ENCODE measurements at regions not wholly inside any gene's neighbourhood (a gene's known extent, or its start where the extent isn't known, plus 50 kb on each side); places are given as distances from the start of the nearest gene placed in this dataset.
"Not testable (repeated sequence)": the region's sequence is repeated elsewhere in the genome, so short reads cannot be mapped to it uniquely, and the experiment has no call there.

GRCh38 chr12:33514893-33515292 lies 75.3 kb upstream of the SYT10 start:
- DNase-seq, result no peak

- DNase-seq, result no peak
These were observed 79.9 kb upstream of the SYT10 start for GRCh38 chr12:33519566-33519965.

- DNase-seq, result not testable (repeated sequence)
These were observed 81.1 kb upstream of the SYT10 start for GRCh38 chr12:33520505-33521302.

DNA sequence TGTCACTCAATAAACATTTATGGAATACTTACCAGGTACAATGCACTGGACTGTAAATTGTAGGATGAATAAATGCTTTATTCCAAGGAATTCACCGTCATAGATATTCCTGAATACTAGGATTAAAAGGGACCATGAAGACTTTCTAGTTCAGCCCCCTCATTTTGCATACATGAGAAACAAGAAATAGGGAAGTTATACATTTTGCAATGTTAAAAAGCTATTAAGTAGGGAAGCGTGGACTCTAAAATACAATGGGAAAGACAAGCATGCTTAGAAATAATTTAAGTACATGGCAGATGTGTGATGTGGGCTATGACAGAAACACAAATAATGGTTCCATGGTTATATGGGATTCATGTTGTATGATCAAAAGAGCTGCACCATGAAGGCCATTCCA lies 89.4 kb upstream of the SYT10 start:
- no peak for DNase-seq

DNA sequence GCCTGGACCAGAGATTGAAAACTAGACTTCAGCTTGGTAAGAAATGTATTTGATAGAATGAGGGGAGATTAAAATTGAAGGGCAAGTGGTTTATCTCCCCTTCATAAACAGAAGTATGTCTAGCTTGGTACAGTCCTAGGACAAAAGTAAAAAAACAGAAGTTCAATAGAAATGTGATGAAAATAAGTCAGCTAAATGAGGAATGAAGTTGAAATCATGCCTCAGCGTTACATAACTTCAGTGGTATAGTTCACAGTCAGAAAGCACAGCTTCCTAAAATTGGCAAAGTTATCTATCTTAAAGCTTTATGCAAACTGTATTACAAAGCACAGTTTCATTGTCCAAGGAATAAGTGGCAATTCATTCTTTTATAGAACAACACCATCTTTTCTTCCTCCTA lies 90.2 kb upstream of the SYT10 start:
- DNase-seq, result no peak

- no peak for DNase-seq
These were observed 91.6 kb upstream of the SYT10 start for GRCh38 chr12:33531261-33531660.

DNA sequence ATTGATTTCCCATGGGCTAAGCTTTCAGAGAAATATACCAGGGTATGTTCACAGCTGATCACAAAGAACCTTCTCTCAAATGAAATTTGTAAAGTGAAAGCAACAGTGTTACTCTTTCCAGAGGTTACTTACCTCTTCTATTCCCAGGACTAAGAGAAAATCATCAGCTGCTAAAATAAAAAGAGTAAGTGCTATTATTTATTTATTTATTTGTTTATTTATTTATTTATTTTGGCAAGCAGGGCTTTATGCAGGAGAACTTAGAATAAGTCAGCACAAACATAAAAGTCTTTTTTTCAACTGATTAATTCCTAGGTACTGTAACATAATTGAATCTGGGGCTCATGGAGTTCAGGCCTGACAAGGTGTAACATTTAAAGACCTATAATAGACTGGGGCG lies 93.9 kb upstream of the SYT10 start:
- no peak for DNase-seq

DNA sequence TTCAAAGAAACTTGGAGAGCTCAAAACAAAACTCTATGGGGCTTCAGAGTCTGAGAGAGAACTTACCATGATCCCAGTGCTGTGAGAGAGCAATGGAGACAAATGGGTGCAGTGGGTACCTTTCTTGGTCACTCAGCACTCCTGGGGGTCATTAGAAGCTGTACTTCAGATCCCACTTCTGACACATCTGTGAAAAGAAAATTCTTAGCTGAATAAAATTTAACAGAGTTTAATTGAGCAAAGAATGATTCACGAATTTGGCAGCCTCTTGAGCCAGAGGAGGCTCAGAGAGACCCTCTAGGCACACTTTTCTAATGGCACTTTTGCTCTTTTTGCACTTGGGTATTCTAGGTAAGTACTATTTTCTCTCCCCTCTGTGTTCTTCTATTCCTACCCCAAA lies 96.8 kb upstream of the SYT10 start:
- DNase-seq, result no peak

DNA sequence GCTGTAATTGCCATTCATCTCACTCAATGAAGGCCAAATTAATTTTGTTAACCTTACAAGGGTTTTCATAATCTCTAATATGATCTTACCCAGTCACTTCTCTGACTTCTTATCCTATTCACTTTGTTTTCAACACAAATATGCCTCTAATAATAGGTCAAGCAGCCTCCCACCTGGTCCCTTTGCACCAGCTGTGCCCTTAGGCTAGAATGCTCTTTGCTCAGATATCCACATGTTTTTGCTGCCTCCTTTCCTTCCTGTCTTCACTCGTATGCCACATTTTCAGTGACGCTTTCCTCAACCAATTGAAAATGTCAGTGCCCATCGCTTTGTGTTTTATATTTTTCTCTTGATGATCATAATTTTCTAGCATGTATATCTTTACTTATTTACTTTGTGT lies 106.4 kb upstream of the SYT10 start:
- no peak for DNase-seq

DNA sequence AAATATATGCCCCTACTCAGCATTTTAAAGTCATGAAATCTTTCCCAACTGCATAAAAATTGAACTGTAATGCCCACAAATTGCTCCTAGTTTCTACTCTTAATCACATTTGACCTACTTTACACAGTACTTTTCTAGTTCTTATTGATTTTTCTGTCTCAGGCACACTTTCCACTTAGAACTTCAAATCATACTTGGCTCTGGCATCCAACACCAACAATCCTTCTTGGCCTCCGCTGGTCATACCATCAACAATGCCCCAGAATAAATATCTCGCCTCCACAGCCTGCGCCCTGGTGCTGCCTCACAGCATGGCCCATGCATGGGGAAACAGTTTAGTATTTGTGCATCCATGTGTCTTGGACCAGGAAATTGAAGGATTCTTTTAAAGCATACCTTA lies 107.5 kb upstream of the SYT10 start:
- no peak for DNase-seq

DNA sequence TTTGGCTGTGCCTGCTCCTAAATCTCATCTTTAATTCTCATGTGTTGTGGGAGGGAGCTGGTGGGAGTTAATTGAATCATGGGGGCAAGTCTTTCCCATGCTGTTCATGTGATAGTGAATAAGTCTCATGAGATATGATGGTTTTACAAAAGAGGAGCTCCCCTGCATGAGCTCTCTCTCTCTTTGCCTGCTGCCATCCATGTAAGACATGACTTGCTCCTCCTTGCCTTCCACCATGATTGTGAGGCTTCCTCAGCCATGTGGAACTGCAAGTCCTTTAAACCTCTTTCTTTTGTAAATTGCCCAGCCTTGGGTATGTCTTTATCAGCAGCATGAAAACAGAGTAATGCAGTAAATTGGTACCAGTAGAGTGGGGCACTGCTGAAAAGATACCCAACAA lies 110.6 kb upstream of the SYT10 start:
- DNase-seq, result not testable (repeated sequence)

GRCh38 chr12:33551006-33551405 lies 111.4 kb upstream of the SYT10 start:
- no peak for DNase-seq

DNA sequence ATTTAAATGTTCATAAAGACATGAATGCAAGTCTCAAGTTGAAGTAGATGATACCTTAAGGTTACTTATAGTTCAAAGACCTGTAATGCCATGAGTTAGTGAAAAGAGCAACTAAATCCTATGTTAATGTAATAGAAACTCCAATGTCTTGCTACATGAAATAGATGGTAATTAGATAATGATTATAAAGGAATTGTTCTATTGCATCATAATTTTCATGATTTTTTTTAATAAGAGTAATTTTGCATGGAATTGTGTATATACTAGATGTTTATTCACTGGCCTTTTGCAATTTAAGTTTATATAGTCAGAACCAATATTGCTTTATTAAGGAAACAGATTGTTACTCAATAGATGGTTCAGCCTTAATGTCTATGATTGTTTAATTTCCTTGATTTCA lies 115.5 kb upstream of the SYT10 start:
- no peak for DNase-seq

DNA sequence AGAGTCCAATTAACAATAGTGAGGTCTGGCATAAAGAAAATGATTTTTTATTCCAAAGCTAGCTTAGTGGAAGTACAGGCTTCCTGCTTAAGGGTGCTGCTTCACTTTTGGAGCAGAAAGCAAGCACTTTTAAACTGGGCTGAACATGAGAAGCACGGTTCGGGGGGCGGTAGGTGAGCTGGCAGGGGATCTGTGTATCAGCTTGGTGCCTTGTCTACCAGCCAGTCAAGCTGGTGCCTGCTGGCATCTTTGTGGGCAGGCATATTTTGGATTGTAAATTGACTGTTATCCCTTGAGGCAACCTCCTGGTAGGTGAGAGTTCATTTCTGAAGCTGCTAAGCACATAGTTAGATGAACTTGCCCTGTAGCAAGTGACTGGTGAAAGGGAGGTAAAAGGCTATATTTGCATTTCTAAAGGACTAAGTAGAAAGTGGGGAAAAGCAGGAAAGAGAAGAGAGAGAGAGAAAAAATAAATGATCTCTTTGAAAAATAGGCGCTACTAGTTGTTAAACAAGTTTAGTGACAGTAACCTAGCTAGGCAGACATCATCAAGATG lies 121.1 kb upstream of the SYT10 start:
- no peak for DNase-seq

GRCh38 chr12:33562401-33562800 lies 122.8 kb upstream of the SYT10 start:
- no peak for DNase-seq

DNA sequence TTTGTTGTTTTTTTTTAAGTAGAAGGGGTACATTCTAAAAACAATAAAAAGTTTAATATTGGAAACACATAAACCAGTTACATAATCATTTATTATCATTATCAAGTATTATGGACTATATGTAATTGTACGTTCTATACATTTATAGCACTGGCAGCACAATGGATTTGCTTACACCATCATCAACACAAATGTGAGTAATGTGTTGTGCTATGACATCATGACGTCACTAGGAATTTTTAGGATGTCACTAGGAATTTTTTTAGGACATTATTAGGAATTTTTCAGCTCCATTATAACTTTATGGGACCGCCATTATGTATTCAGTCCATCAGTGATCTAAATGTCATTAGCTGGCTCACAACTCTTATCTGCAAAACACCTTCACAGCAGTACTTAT lies 126.8 kb upstream of the SYT10 start:
- no peak for DNase-seq

DNA sequence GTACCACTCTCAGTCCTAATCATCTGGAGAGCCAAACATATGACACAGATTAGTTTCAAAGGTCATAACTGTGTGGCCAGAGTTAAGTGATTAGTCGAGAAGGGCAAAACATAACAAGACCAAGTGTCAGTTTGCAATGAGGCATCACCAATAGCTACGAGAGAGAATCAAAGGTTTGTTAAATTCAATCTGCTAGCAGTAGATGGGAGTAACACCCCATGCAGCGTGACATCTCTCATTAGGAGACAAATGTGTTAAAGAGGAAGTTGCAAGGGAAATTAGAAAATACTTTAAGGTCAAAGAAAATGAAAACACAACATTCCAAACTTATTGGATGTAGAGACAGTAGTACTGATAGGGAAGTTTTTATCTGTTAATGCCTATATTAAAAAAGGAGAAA lies 135.7 kb upstream of the SYT10 start:
- DNase-seq, result no peak

DNA sequence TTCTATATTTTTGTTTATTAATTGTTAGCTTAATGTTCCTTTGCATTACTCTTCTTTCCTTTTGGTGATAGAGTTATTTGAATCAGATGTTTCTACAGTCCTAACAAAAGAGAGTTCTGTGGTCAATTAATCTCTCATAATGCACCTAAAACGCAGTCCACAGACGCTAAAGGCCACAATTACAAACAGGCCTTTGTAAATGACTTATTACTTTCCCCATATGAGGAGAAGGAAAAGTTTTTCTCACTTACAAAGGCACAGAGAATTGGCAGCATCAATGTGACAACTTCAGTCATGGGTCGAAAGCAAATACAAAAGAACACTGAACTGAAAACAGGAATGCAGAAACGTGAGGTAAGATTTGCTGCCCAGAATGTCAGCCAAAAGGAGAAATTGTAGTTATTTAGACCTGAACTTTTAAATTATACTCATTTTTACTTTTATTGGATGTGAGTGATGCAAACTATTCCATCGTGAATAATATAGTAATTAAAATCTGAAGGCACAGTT lies 142.0 kb upstream of the SYT10 start:
- no peak for DNase-seq

DNA sequence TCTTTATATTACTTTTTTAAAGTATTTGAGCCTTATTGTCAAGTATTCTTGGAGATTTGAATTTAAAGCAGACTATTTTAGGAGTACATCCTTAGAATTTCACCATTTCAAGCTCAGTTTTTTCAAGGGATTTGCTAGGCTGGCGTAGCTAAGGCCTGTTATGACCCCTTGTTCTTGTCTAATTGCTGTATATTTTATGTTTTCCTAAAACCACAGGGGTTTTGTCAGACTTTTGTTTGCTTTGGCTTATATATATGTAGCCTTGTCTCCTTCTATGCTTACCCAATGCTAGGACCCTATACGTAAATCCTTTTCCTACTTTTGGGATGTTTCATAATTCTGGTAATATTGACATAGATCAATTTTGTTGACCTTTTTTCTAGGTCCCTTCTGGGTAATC lies 147.0 kb upstream of the SYT10 start:
- no peak for DNase-seq

DNA sequence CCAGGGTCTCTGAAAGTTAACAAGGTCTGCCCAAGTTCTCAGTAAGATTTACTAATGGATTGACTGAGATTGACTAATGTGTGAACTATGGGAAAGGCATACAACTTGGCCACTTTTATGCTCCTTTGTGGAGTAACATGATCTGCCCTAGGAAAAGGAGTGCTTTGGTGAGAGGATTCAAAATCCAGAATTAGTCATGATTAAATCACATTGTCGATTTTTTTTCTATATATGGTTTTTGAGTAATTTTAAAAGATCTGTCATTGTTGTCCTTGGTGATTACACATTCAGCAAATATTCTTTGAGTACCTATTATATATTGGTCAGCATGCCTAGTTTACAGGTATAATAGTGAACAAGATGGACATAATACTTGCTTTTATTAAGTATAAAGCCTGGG lies 147.7 kb upstream of the SYT10 start:
- peak; percentile 24 for DNase-seq

DNA sequence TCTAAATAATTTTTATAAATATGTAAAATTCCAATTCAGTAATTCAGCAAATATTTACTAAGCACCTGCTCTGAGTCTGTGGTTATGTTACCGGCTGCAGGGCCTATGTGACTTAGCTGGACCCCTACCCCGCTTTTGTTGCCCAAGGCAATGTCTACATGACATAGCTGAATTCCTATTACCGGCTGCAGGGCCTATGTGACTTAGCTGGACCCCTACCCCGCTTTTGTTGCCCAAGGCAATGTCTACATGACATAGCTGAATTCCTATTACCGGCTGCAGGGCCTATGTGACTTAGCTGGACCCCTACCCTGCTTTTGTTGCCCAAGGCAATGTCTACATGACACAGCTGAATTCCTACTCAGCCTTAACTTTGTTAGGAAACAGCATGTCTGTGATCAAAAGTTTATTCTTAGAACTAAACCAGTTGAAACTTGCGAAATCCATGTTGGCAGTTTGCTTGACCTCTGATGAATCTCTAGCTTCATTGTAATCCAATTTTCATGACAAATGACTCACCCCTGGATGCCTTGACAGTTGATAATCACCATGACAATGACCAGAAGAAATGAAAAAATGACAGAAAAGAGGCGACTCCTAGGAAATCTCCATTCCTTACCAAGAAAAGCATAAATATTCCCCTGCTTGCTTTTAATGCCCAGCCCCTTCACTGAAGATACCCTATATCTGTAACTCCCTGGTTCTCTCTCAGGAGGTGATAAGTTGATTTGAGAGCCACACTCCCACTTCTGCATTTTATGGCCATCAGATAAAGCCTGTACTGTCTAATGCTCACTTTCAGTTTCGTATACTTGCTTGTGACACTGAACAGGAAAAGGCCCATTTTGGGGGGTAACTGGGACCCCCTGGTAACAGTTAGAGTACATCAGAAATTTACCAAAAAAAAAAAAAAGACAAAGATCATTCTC lies 148.4 kb upstream of the SYT10 start:
- peak; percentile 28 for DNase-seq

DNA sequence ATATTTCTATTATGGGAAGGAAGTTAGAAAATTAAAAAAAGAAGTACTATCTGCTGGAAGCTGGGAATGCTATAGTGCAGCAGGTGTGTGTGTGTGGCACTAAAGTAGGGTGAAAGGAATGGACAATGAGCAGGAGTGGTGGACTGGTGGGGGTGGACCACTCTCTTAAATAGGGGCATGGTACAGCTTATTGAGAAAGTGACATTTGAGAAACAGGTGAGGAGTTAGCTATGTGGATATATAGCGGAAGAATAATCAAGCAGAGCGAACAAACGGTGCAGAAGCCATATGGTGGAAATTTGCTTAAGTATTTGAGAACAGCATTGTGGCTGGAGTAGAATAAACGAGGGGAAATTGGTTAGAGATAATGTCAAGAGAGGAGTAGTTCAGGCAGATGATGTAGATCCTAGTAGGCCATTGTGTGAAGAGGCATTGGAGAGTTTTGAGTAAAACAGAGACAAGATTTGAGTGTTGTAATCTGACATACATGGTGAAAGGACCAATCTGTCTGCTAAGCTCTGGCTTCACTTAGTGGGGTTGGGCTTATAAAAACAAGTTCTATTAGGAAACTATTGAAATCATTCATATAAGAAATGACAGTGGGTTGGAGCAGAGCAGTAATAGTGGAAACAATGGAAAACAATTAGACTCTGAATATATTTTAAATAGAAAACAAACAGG lies 149.2 kb upstream of the SYT10 start:
- DNase-seq, result no peak

GRCh38 chr12:33589576-33590114 lies 150.0 kb upstream of the SYT10 start:
- no peak for DNase-seq
